OCI-LY3 (cell line): ENCODE measurements at regions not wholly inside any gene's neighbourhood (a gene's known extent, or its start where the extent isn't known, plus 50 kb on each side); places are given as distances from the start of the nearest gene placed in this dataset.

Source experiments
- EZH2phosphoT487 ChIP-seq: fragments of 200-600 bp; shearing (Covaris generic); IDR thresholded peaks from 2 replicates; pipeline ENCODE4 v1.6.1; 2018; ENCODE audit warnings: antibody characterized with exemption, mixed run types, low read depth
- TF ChIP-seq, protein P1 (sequence below): fragments of 200-600, 300-600 bp; sonication (generic); IDR thresholded peaks from 2 replicates; pipeline ENCODE4 v1.5.1; 2014; ENCODE audit warnings: antibody characterized with exemption, low read length, low read depth

GRCh38 chr1:73167009-73167657 is 884.8 kb upstream of the NEGR1 start:
- TF ChIP-seq, protein P1, sequence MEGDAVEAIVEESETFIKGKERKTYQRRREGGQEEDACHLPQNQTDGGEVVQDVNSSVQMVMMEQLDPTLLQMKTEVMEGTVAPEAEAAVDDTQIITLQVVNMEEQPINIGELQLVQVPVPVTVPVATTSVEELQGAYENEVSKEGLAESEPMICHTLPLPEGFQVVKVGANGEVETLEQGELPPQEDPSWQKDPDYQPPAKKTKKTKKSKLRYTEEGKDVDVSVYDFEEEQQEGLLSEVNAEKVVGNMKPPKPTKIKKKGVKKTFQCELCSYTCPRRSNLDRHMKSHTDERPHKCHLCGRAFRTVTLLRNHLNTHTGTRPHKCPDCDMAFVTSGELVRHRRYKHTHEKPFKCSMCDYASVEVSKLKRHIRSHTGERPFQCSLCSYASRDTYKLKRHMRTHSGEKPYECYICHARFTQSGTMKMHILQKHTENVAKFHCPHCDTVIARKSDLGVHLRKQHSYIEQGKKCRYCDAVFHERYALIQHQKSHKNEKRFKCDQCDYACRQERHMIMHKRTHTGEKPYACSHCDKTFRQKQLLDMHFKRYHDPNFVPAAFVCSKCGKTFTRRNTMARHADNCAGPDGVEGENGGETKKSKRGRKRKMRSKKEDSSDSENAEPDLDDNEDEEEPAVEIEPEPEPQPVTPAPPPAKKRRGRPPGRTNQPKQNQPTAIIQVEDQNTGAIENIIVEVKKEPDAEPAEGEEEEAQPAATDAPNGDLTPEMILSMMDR: no peak
- no peak for TF ChIP-seq EZH2phosphoT487
